MM.1S (cell line): ENCODE measurements at regions not wholly inside any gene's neighbourhood (a gene's known extent, or its start where the extent isn't known, plus 50 kb on each side); places are given as distances from the start of the nearest gene placed in this dataset.

Experiments
- DNase-seq: peaks from one replicate; pipeline ENCODE4 v3.0.0-alpha.2; 2015
- H2AFZ ChIP-seq: fragments of 300-600 bp; sonication (generic); 2 replicates; pipeline ENCODE4 v1.6.0; 2016; ENCODE audit warnings: antibody characterized with exemption, low read length
- H3F3A ChIP-seq: fragments of 300-600 bp; sonication (generic); 2 replicates; pipeline ENCODE4 v1.6.1; 2016; ENCODE audit warnings: mild to moderate bottlenecking, antibody characterized with exemption, low read length, moderate library complexity, mixed read lengths; ENCODE audit not compliant: insufficient read depth
- H3K27ac ChIP-seq: fragments of 300-600 bp; sonication (generic); 2 replicates; pipeline ENCODE4 v1.5.1; 2016; ENCODE audit warnings: mild to moderate bottlenecking, low read length
- H3K27me3 ChIP-seq: fragments of 300-600 bp; sonication (generic); replicated peaks from 2 replicates; pipeline ENCODE4 v1.6.0; 2016; ENCODE audit warnings: low read length; ENCODE audit not compliant: insufficient read depth
- H3K36me3 ChIP-seq: fragments of 300-600 bp; sonication (generic); replicated peaks from 2 replicates; pipeline ENCODE4 v1.6.1; 2016; ENCODE audit warnings: mild to moderate bottlenecking, low read length, mixed read lengths; ENCODE audit not compliant: insufficient read depth
- H3K4me1 ChIP-seq: fragments of 300-600 bp; sonication (generic); 2 replicates; pipeline ENCODE4 v1.6.1; 2016; ENCODE audit warnings: low read length, mixed read lengths
- H3K4me2 ChIP-seq: fragments of 300-600 bp; sonication (generic); 2 replicates; pipeline ENCODE4 v1.6.0; 2016; ENCODE audit warnings: low read depth, low read length
- H3K4me3 ChIP-seq: fragments of 300-600 bp; sonication (generic); 2 replicates; pipeline ENCODE4 v1.5.1; 2016; ENCODE audit warnings: low read length, mixed read lengths
- H3K79me2 ChIP-seq: fragments of 300-600 bp; sonication (generic); 2 replicates; pipeline ENCODE4 v1.6.1; 2016; ENCODE audit warnings: mixed run types, low read length, mixed read lengths
- H3K9ac ChIP-seq: fragments of 300-600 bp; sonication (generic); 2 replicates; pipeline ENCODE4 v1.6.1; 2016; ENCODE audit warnings: low read length, mixed read lengths
- H3K9me2 ChIP-seq: fragments of 300-600 bp; sonication (generic); replicated peaks from 2 replicates; pipeline ENCODE4 v1.6.1; 2016; ENCODE audit warnings: mild to moderate bottlenecking, low read length, mixed read lengths; ENCODE audit not compliant: insufficient read depth
- H3K9me3 ChIP-seq: fragments of 300-600 bp; sonication (generic); replicated peaks from 2 replicates; pipeline ENCODE4 v1.6.1; 2016; ENCODE audit warnings: mild to moderate bottlenecking, low read length, mixed read lengths; ENCODE audit not compliant: insufficient read depth
- H4K20me1 ChIP-seq: fragments of 300-600 bp; sonication (generic); 2 replicates; pipeline ENCODE4 v1.6.1; 2016; ENCODE audit warnings: mild to moderate bottlenecking, low read length, moderate library complexity, mixed read lengths; ENCODE audit not compliant: insufficient read depth
- EZH2 ChIP-seq: fragments of 300-600 bp; sonication (generic); optimal IDR thresholded peaks from 2 replicates; pipeline ENCODE3; 2017; ENCODE audit warnings: low read depth, mild to moderate bottlenecking, antibody characterized with exemption, low read length, mixed read lengths
- EZH2phosphoT487 ChIP-seq: fragments of 300-600 bp; sonication (generic); IDR thresholded peaks from 2 replicates; pipeline ENCODE4 v1.6.1; 2018; ENCODE audit warnings: antibody characterized with exemption, low read length
- TF ChIP-seq, protein P1 (sequence below): fragments of 300-600 bp; sonication (generic); IDR thresholded peaks from 2 replicates; pipeline ENCODE4 v1.5.1; 2016; ENCODE audit warnings: antibody characterized with exemption, low read length, mixed read lengths

DNA sequence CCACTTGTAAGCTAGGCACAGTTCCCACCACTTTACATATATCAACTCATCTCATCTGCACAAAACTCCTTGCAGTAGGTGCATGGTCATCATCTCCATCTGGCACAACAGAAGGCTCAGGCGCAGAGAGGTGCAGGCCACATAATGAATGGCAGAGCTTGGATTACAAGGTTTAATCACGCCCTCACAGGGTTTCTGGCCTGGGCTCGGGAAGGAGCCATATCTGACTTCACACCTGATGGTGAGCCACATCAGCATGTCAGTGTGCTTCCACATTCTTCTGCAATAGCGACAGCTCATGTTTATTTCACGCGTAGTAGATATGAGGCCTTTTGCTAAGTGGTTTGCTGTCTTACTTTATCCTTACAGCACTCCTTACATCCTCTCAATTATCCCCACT, 650.2 kb downstream of the INHBA start:
- Histone ChIP-seq H3K27ac (no peak overlapping the region), H3K9me2 (no peaks in the 10 kb centered on the region), H3K27me3 (no peaks in the 10 kb centered on the region), H2AFZ (no peak overlapping the region), H3K4me2 (no peak overlapping the region), H3K79me2 (no peaks in the 10 kb centered on the region), H3K9me3 (no peaks in the 10 kb centered on the region), H4K20me1 (no peaks in the 10 kb centered on the region), H3K4me3 (no peak overlapping the region), H3F3A (no peaks in the 10 kb centered on the region), H3K4me1 (no peaks in the 10 kb centered on the region), H3K9ac (no peak overlapping the region), H3K36me3 (no peaks in the 10 kb centered on the region)
- TF ChIP-seq, protein P1, sequence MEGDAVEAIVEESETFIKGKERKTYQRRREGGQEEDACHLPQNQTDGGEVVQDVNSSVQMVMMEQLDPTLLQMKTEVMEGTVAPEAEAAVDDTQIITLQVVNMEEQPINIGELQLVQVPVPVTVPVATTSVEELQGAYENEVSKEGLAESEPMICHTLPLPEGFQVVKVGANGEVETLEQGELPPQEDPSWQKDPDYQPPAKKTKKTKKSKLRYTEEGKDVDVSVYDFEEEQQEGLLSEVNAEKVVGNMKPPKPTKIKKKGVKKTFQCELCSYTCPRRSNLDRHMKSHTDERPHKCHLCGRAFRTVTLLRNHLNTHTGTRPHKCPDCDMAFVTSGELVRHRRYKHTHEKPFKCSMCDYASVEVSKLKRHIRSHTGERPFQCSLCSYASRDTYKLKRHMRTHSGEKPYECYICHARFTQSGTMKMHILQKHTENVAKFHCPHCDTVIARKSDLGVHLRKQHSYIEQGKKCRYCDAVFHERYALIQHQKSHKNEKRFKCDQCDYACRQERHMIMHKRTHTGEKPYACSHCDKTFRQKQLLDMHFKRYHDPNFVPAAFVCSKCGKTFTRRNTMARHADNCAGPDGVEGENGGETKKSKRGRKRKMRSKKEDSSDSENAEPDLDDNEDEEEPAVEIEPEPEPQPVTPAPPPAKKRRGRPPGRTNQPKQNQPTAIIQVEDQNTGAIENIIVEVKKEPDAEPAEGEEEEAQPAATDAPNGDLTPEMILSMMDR = no peak
- TF ChIP-seq EZH2phosphoT487 (no peak), EZH2 (no peak)
- no peak for DNase-seq

DNA sequence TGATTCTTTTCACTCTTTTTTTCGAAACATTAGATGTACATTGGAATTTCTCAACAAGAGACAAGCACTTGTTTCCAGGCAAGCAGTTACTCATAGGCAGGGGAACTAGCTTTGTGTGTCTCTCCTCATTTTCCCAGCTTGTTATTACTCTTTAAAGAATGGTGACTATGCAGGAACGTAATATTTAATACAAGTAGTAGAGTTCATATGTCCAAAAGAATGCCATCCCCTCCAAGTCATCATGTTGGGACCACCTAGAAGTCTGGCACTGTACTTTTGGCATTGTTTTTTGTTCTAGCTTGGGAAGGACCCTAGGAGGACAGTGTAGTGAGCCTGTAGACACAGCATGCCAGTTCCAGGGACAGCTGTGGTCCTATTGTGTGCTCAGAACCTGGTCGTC, 650.7 kb downstream of the INHBA start:
- no peaks in the 10 kb centered on the region for H3F3A ChIP-seq
- no peaks in the 10 kb centered on the region for H3K9me2 ChIP-seq
- no peaks in the 10 kb centered on the region for H3K79me2 ChIP-seq
- no peak overlapping the region for H2AFZ ChIP-seq
- no peaks in the 10 kb centered on the region for H4K20me1 ChIP-seq
- H3K9ac ChIP-seq = no peak overlapping the region
- no peak overlapping the region for H3K27ac ChIP-seq
- H3K4me3 ChIP-seq = no peak overlapping the region
- no peak for TF ChIP-seq EZH2
- TF ChIP-seq EZH2phosphoT487 = no peak
- TF ChIP-seq, protein P1 = no peak
- H3K4me1 ChIP-seq = no peaks in the 10 kb centered on the region
- H3K27me3 ChIP-seq = no peaks in the 10 kb centered on the region
- no peak overlapping the region for H3K4me2 ChIP-seq
- no peaks in the 10 kb centered on the region for H3K36me3 ChIP-seq
- no peaks in the 10 kb centered on the region for H3K9me3 ChIP-seq
- DNase-seq = no peak

DNA sequence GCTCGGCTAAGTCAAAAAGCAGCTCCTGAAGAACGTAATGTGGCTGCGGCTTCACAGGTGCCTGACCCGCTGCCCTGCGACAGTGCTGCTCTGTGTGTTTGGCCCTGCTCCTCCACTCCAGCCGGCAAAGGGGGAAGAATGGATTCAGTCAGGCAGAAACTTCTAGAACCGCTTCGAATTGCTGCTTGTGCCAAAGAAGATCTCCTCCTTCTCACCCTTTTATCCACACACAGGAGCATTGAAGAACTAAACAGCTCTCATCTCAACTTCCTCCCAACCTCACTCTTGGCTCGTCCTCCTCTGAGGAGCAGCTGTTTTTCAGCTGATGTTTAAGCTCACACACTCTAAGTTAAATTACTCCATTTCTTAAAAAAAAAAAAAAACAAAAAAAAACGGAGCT, 651.4 kb downstream of the INHBA start:
- TF ChIP-seq, protein P1 = no peak
- no peak for TF ChIP-seq EZH2
- no peak overlapping the region for H3K4me2 ChIP-seq
- no peak overlapping the region for H3K27ac ChIP-seq
- H3K36me3 ChIP-seq = no peaks in the 10 kb centered on the region
- no peaks in the 10 kb centered on the region for H3K27me3 ChIP-seq
- no peaks in the 10 kb centered on the region for H3K9me2 ChIP-seq
- H3F3A ChIP-seq = no peaks in the 10 kb centered on the region
- H3K79me2 ChIP-seq = no peaks in the 10 kb centered on the region
- no peak overlapping the region for H3K4me3 ChIP-seq
- DNase-seq = no peak
- H3K9ac ChIP-seq = no peak overlapping the region
- no peaks in the 10 kb centered on the region for H4K20me1 ChIP-seq
- no peaks in the 10 kb centered on the region for H3K4me1 ChIP-seq
- no peaks in the 10 kb centered on the region for H3K9me3 ChIP-seq
- no peak overlapping the region for H2AFZ ChIP-seq

DNA sequence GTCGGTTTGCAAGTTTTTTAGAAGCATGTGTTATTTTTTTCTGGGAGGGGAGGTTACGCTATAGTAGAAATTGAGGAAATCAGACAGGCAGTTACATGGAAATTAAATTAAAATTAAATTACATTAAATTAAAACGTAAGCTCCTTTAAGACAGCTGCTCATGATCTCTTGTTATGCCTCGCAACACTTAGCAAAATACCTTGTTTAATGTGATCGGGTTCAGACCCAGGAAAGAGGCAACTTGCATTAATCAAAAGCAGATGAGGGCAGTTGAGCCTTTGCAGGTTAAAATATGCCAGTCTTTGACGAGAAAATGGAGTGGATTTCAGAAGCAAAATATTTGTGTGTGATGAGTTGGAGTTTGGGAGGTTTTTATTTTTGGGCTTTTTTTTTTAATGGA, 651.8 kb downstream of the INHBA start:
- TF ChIP-seq, protein P1 = no peak
- TF ChIP-seq EZH2phosphoT487 (no peak), EZH2 (no peak)
- no peak for DNase-seq
- Histone ChIP-seq H2AFZ (no peak overlapping the region), H3F3A (no peaks in the 10 kb centered on the region), H3K36me3 (no peaks in the 10 kb centered on the region), H4K20me1 (no peaks in the 10 kb centered on the region), H3K27me3 (no peaks in the 10 kb centered on the region), H3K4me1 (no peaks in the 10 kb centered on the region), H3K4me2 (no peak overlapping the region), H3K4me3 (no peak overlapping the region), H3K9me3 (no peaks in the 10 kb centered on the region), H3K27ac (no peak overlapping the region), H3K9me2 (no peaks in the 10 kb centered on the region), H3K79me2 (no peaks in the 10 kb centered on the region), H3K9ac (no peak overlapping the region)
